Naive thymus-derived CD4-positive, alpha-beta T cell (primary cell): ENCODE measurements at regions not wholly inside any gene's neighbourhood (a gene's known extent, or its start where the extent isn't known, plus 50 kb on each side); places are given as distances from the start of the nearest gene placed in this dataset.

ENCODE experiments used
- ATAC-seq: fragments of 150-1000 bp; cut with Tn5 transposase; 2 replicates; pipeline ENCODE4 v1.10.0; 2021; ENCODE audit warnings: mild to moderate bottlenecking, moderate library complexity
- CTCF ChIA-PET: fragments of 350-600 bp; sonication (Branson Sonifier 250); formaldehyde crosslinking; loops from one replicate; lab custom pipeline; 2021; ENCODE audit warnings: antibody characterized with exemption; lab: Charles Lee
- POLR2A ChIA-PET: fragments of 350-600 bp; sonication (Branson Sonifier 250); formaldehyde crosslinking; loops from one replicate; lab custom pipeline; 2021; ENCODE audit warnings: antibody characterized with exemption, inconsistent platforms; lab: Charles Lee
- DNase-seq, 9 donors: peaks; one replicate each; pipeline versions ENCODE4 v3.0.0 to v3.0.0-alpha.2; 2020 to 2022; ENCODE audit warnings: mixed read lengths in 1 of 9
- H3K27ac ChIP-seq: one replicate; pipeline ENCODE4 v1.7.0; 2013; ENCODE audit warnings: mild to moderate bottlenecking, low read depth, low read length, moderate library complexity
- H3K27me3 ChIP-seq, 2 donors: one replicate each; pipeline ENCODE4 v1.7.0; 2013; ENCODE audit warnings: low read length in 2 of 2, mild to moderate bottlenecking in 2 of 2, moderate library complexity in 2 of 2; ENCODE audit not compliant: control insufficient read depth in 2 of 2, insufficient read depth in 2 of 2
- H3K36me3 ChIP-seq, 3 experiments: 1 replicate in 2 of 3; 2 replicates in 1 of 3; pipeline ENCODE4 v1.7.0; 2013; ENCODE audit warnings: low read length in 3 of 3, mild to moderate bottlenecking in 3 of 3, moderate library complexity in 1 of 3; ENCODE audit not compliant: insufficient read depth in 3 of 3, control insufficient read depth in 2 of 3
- H3K4me1 ChIP-seq, 2 donors: one replicate each; pipeline ENCODE4 v1.7.0; 2013; ENCODE audit warnings: low read length in 2 of 2, mild to moderate bottlenecking in 2 of 2, moderate library complexity in 1 of 2; ENCODE audit not compliant: control insufficient read depth in 2 of 2, insufficient read depth in 2 of 2
- H3K4me3 ChIP-seq: 2 replicates; pipeline ENCODE4 v1.7.0; 2013; ENCODE audit warnings: mild to moderate bottlenecking, low read length
- H3K9me3 ChIP-seq, 3 experiments: 1 replicate in 2 of 3; 2 replicates in 1 of 3; pipeline ENCODE4 v1.7.0; 2013; ENCODE audit warnings: low read length in 3 of 3; ENCODE audit not compliant: control insufficient read depth in 2 of 3
- H3K27ac Mint-ChIP-seq, 9 donors: one replicate each; pipeline ENCODE4 v1.8.0; 2020 to 2022; ENCODE audit warnings: mixed read lengths in 9 of 9, mild to moderate bottlenecking in 8 of 9, moderate library complexity in 5 of 9, inconsistent platforms in 2 of 9
- H3K27me3 Mint-ChIP-seq, 5 donors: one replicate each; pipeline ENCODE4 v1.8.0; 2021 to 2022; ENCODE audit warnings: mixed read lengths in 5 of 5, mild to moderate bottlenecking in 1 of 5
- H3K36me3 Mint-ChIP-seq, 5 donors: one replicate each; pipeline ENCODE4 v1.8.0; 2020 to 2022; ENCODE audit warnings: mixed read lengths in 5 of 5, mild to moderate bottlenecking in 3 of 5, inconsistent platforms in 1 of 5
- H3K4me1 Mint-ChIP-seq, 7 donors: one replicate each; pipeline ENCODE4 v1.8.0; 2020 to 2022; ENCODE audit warnings: mixed read lengths in 7 of 7, mild to moderate bottlenecking in 3 of 7, inconsistent platforms in 1 of 7
- H3K4me3 Mint-ChIP-seq, 10 donors: one replicate each; pipeline ENCODE4 v1.8.0; 2020 to 2022; ENCODE audit warnings: mild to moderate bottlenecking in 10 of 10, mixed read lengths in 10 of 10, moderate library complexity in 6 of 10, inconsistent platforms in 2 of 10
- H3K9me3 Mint-ChIP-seq, 11 donors: one replicate each; pipeline ENCODE4 v1.8.0; 2020 to 2022; ENCODE audit warnings: mixed read lengths in 11 of 11, mild to moderate bottlenecking in 4 of 11, inconsistent platforms in 1 of 11, moderate library complexity in 1 of 11
- intact Hi-C, 2 donors: fragments of 100-400 bp; cut with micrococcal nuclease; formaldehyde crosslinking; loops; one replicate each; pipeline ENCODE4 v1.15.1; 2023

DNA sequence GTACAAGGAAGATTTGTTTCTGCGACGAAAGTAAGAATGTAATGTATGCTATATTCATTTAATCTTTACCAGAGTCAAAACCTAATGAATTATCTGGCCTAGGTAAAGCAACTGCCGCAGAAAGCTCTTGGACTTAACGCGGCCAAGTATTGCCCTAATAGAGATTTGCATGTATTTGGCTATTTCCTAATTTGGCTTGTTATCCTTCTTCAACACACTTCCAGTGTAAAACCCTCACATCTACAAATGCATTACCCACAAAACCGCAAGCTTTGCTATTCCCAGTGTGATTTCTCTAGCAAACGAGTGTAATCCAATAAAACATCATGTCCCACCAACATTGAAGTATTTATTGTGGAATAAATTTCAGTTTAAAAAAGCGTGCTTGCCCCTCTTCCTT lies 123.8 kb upstream of the LMO4 start:
- ChIA-PET CTCF (no interaction called here), POLR2A (no interaction called here)
- H3K9me3 Mint-ChIP-seq = peaks cover 0 to 5% (median 0%) of the 10 kb centered on the region in 11 donors
- intact Hi-C loops = no loop called here
- no peak overlapping the region for H3K27ac Mint-ChIP-seq
- H3K4me3 ChIP-seq = no peak overlapping the region
- H3K36me3 ChIP-seq = no peaks in the 10 kb centered on the region
- H3K36me3 Mint-ChIP-seq = no peaks in the 10 kb centered on the region
- H3K27me3 Mint-ChIP-seq = peaks cover 32 to 66% (median 39%) of the 10 kb centered on the region in 5 donors
- no peak overlapping the region for H3K4me3 Mint-ChIP-seq
- no peaks in the 10 kb centered on the region for H3K9me3 ChIP-seq
- DNase-seq (no peak), ATAC-seq (no peak)
- peaks cover 5 to 11% (median 8%) of the 10 kb centered on the region in 7 donors for H3K4me1 Mint-ChIP-seq
- no peaks in the 10 kb centered on the region for H3K27me3 ChIP-seq
- H3K4me1 ChIP-seq = no peaks in the 10 kb centered on the region
- no peak overlapping the region for H3K27ac ChIP-seq

DNA sequence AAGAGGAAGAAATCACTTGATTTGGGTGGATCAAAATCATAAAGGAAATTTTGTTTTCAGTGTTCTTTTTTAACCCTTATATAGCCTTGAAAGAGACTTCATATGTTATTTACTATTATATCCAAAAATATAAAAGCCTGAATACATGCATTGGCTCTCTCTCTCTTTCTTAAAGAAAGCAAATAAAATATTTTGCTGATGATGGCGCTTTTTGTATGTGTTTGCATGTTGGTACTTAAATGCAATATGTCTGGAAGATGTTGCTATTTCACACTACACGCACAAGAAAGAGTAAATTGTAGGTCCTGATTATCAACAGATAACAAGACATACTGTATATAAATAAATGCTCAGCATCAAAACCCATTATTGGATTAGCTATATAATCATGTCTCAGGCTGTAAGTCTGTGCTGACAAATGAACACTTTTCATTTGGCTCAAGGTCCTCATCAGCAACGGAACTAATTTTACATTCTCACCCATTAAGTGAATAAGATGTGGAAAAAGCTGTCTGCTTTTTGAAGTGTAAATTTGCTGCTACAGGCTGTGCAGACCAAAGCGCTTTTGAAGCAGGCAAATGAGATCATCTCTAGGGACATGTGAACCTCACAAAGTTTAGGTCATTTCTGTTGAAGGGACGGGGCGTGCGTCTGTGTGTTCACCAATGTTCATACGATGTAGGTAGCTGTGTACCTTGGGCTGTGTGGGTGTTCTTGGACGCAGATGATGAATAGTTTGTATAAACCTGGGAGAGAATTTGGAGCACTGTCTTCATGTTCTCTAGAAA lies 122.4 kb upstream of the LMO4 start:
- no peak overlapping the region for H3K27ac ChIP-seq
- H3K36me3 ChIP-seq = no peaks in the 10 kb centered on the region
- ATAC-seq = no peak
- H3K27me3 ChIP-seq = no peaks in the 10 kb centered on the region
- ChIA-PET POLR2A (no interaction called here), CTCF (no interaction called here)
- DNase-seq = no peak
- Mint-ChIP-seq H3K27ac (no peak overlapping the region), H3K4me1 (peaks cover 5 to 11% (median 9%) of the 10 kb centered on the region in 7 donors), H3K9me3 (peaks cover 0 to 3% (median 0%) of the 10 kb centered on the region in 11 donors), H3K27me3 (peaks cover 25 to 59% (median 32%) of the 10 kb centered on the region in 5 donors), H3K4me3 (no peak overlapping the region), H3K36me3 (no peaks in the 10 kb centered on the region)
- intact Hi-C loops = no loop called here
- H3K4me1 ChIP-seq = no peaks in the 10 kb centered on the region
- H3K9me3 ChIP-seq = no peaks in the 10 kb centered on the region
- H3K4me3 ChIP-seq = no peak overlapping the region

DNA sequence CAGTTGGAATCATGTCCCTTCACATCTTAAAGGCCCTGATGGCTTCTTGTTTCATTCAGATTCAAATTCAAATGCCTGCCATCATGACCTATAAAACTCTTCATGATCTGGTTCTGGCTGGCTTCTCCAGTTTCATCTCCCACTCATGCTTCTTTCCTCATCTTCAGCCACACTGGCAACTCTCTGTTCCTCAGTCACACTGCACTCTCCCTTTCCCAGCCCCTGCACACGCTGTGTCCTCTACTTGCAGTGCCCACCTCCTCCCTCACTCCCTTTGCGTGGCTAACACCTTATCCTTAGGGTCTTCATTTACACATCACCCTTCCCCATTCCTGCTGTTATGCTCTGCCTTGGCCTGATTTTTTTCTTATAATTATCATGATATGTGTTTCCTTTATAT lies 120.6 kb upstream of the LMO4 start:
- intact Hi-C loops = no loop called here
- CTCF ChIA-PET = no interaction called here
- Mint-ChIP-seq H3K36me3 (no peaks in the 10 kb centered on the region), H3K27me3 (peaks cover 15 to 55% (median 16%) of the 10 kb centered on the region in 5 donors), H3K4me3 (no peak overlapping the region), H3K9me3 (peaks cover 0 to 1% (median 0%) of the 10 kb centered on the region in 11 donors), H3K27ac (no peak overlapping the region), H3K4me1 (peaks cover 0 to 2% (median 0%) of the 10 kb centered on the region in 7 donors)
- Histone ChIP-seq H3K4me3 (no peak overlapping the region), H3K4me1 (no peaks in the 10 kb centered on the region), H3K36me3 (no peaks in the 10 kb centered on the region), H3K9me3 (no peaks in the 10 kb centered on the region), H3K27ac (no peak overlapping the region), H3K27me3 (no peaks in the 10 kb centered on the region)
- no peak for DNase-seq
- POLR2A ChIA-PET = no interaction called here
- no peak for ATAC-seq

DNA sequence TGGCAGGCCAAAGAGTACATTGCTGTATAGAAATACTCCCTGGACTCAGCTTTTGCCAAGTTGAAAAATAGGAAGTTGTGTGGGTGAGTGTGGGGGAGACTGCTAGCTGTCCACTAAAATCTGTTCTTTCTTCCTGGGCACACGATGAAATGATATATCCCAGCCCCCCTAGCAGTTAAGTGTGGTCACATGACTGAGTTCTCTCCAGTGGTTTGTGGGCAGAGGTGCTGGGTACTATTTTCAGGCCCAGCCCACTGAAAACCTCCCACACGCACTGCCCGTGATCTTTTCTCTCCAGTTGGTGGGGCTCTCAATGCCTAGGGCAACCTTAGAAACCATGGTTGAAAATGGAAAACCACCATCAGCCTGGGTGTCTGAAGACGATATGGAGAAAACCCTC lies 119.7 kb upstream of the LMO4 start:
- CTCF ChIA-PET = no interaction called here

DNA sequence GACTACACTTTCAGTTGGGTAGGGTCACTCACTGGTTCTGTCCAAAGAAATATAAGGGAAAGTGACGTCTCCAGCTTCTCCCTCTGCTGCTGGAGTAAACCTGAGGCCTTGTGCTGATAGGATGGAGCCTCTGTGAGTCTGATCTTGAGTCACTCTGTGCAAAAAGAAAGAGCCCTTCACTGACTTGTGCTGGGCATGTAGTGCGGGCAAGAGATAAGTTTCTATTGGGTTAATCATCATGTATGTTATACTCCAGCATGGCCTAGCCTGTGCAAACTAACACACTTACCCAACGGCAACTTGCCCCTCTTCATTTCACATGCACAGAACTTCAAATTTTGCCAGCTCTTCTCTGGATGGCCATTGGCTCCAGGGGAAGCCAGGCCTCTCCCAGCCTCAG lies 118.5 kb upstream of the LMO4 start:
- Mint-ChIP-seq H3K27ac (no peak overlapping the region), H3K9me3 (peaks cover 0 to 5% (median 0%) of the 10 kb centered on the region in 11 donors), H3K4me3 (no peak overlapping the region), H3K36me3 (no peaks in the 10 kb centered on the region), H3K4me1 (peaks cover 0 to 2% (median 0%) of the 10 kb centered on the region in 7 donors), H3K27me3 (peaks cover 2 to 46% (median 14%) of the 10 kb centered on the region in 5 donors)
- ChIA-PET CTCF (no interaction called here), POLR2A (no interaction called here)
- Histone ChIP-seq H3K27me3 (no peaks in the 10 kb centered on the region), H3K27ac (no peak overlapping the region), H3K4me1 (no peaks in the 10 kb centered on the region), H3K9me3 (no peaks in the 10 kb centered on the region), H3K36me3 (no peaks in the 10 kb centered on the region), H3K4me3 (no peak overlapping the region)
- no peak for ATAC-seq
- DNase-seq = no peak
- intact Hi-C loops = no loop called here

More for the DNA sequence above, 119.7 kb upstream of the LMO4 start:
- Mint-ChIP-seq H3K27ac (no peak overlapping the region), H3K4me3 (no peak overlapping the region), H3K4me1 (peaks cover 0 to 2% (median 0%) of the 10 kb centered on the region in 7 donors), H3K27me3 (peaks cover 11 to 52% (median 14%) of the 10 kb centered on the region in 5 donors), H3K9me3 (peaks cover 0 to 1% (median 0%) of the 10 kb centered on the region in 11 donors), H3K36me3 (no peaks in the 10 kb centered on the region)
- Histone ChIP-seq H3K9me3 (no peaks in the 10 kb centered on the region), H3K36me3 (no peaks in the 10 kb centered on the region), H3K27me3 (no peaks in the 10 kb centered on the region), H3K4me3 (no peak overlapping the region), H3K4me1 (no peaks in the 10 kb centered on the region), H3K27ac (no peak overlapping the region)
- POLR2A ChIA-PET = no interaction called here
- intact Hi-C loops = no loop called here
- DNase-seq (no peak), ATAC-seq (no peak)

DNA sequence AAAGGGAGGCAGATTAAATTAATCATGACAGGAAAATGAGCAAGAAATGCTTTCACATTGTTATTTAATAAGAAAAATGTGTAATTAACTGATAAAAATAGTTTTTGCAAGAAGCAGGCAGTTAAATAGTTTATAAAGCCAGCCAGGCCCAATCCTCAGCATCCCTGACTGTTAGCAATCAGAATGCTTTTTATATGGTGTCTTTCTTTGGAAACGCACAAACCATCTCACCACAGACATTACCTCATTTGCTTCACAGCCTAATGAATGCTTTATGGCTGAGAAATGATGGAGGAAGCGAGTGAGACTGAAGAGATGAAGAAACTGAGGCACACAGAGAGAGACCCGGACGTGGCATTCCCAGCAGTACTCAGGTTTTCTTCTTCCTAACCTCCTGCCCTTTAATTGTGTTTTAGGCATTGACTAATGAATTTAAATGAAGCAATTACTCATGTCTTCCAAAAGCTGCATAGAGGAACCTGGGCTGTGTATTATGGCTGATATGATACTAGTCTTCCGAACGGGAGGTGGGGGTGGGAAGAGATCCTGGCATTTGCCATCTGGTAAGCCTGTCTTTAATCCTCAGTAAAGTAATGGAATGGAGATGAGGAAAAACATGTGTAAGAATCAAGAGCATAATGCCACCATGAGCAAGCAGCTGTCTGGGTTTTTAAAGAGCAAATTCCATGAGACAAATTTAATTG lies 116.1 kb upstream of the LMO4 start:
- no peaks in the 10 kb centered on the region for H3K36me3 ChIP-seq
- H3K4me1 ChIP-seq = no peaks in the 10 kb centered on the region
- Mint-ChIP-seq H3K27ac (no peak overlapping the region), H3K36me3 (no peaks in the 10 kb centered on the region), H3K27me3 (peaks cover 0 to 41% (median 10%) of the 10 kb centered on the region in 5 donors), H3K9me3 (peaks cover 0 to 18% (median 5%) of the 10 kb centered on the region in 11 donors), H3K4me3 (no peak overlapping the region), H3K4me1 (peaks cover 0 to 2% (median 0%) of the 10 kb centered on the region in 7 donors)
- CTCF ChIA-PET = no interaction called here
- POLR2A ChIA-PET = no interaction called here
- ATAC-seq = no peak
- H3K4me3 ChIP-seq = no peak overlapping the region
- no peaks in the 10 kb centered on the region for H3K27me3 ChIP-seq
- intact Hi-C loops = no loop called here
- H3K9me3 ChIP-seq = no peaks in the 10 kb centered on the region
- DNase-seq = no peak
- no peak overlapping the region for H3K27ac ChIP-seq
